ENCODE measurements at regions not wholly inside any gene's neighbourhood (a gene's known extent, or its start where the extent isn't known, plus 50 kb on each side); places are given as distances from the start of the nearest gene placed in this dataset.

DNA sequence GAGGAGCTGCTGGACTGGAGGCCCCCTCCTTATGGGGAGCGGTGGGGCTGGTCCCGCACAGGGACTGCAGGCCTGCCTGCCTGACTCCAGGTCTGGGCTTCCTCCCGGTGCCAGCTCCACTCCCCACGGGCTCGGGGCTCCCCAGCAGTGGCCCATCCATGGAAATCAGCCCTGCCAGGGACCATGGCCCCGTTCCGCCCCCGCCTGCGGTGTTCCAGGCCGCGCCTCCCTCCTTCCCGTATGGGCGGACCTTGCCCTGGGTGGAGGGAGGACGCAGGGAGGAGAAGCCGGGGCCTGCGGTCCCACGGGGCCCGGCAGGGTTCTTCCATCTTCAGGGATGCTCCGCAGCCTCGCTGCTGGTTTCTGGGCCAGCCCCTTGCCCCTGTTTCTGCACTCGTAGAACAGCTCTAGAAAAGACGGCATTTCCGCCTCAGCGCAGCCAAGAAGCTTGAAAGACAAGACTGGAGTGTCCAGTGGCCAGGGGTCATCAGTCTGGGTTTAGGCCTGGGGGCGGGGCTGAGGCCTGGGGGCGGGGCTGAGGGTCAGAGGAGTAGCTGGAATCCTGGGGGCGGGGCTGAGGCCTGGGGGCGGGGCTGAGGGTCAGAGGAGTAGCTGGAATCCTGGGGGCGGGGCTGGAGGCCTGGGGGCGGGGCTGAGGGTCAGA is 1330.6 kb downstream of the BRD1 start:
- no peaks in the 10 kb centered on the region for H3K9me2 ChIP-seq (ENCODE audit: insufficient read depth)
- no peak overlapping the region for H3K9ac ChIP-seq (ENCODE audit: low read length)
- CTCF ChIA-PET: no interaction called here
- no peak overlapping the region for H3K4me2 ChIP-seq (ENCODE audit: low read length)
- RAD21 ChIA-PET (ENCODE audit: low non-redundant PET in 1 of 2, low total read pairs in 2 of 2, uncharacterized antibody in 2 of 2, unreplicated experiment in 2 of 2): no interaction called here
- H3K27ac ChIP-seq (ENCODE audit: low read depth, low read length): no peak overlapping the region
- no peaks in the 10 kb centered on the region for H3K9me3 ChIP-seq (ENCODE audit: control insufficient read depth in 1 of 2, insufficient read depth in 1 of 2, low read depth in 1 of 2, low read length in 2 of 2)
- H3K79me2 ChIP-seq (ENCODE audit: insufficient read depth, low read length): no peaks in the 10 kb centered on the region
- TF ChIP-seq EZH2 (IDR thresholded peaks at IDR 0.05) (no peak), CEBPB (IDR thresholded peaks at IDR 0.05; ENCODE audit: low read depth) (no peak), POLR2AphosphoS5 (IDR thresholded peaks at IDR 0.05; ENCODE audit: low read depth, low read length) (no peak)
- DNase-seq (ENCODE audit: low read depth, low spot score) (no peak), ATAC-seq (no peak)
- H3K27me3 ChIP-seq (ENCODE audit: insufficient read depth, low read length): no peaks in the 10 kb centered on the region
- intact Hi-C loops (cut with micrococcal nuclease): no loop called here
- H3K4me1 ChIP-seq (ENCODE audit: control insufficient read depth in 1 of 2, insufficient read depth in 2 of 2, low read length in 2 of 2): no peaks in the 10 kb centered on the region
- H2AFZ ChIP-seq (ENCODE audit: low read depth, low read length, poor library complexity, severe bottlenecking): no peak overlapping the region
- H3K4me3 ChIP-seq (replicated peaks in 1 of 2; ENCODE audit: low read depth in 1 of 2, low read length in 2 of 2): no peak overlapping the region
- no peaks in the 10 kb centered on the region for H4K20me1 ChIP-seq (ENCODE audit: insufficient read depth)
- H3K36me3 ChIP-seq (ENCODE audit: control insufficient read depth in 1 of 2, insufficient read depth in 2 of 2, low read length in 2 of 2): no peaks in the 10 kb centered on the region
- POLR2A ChIA-PET: no interaction called here
- BruUV-seq (replicated peaks): no TSS peak

DNA sequence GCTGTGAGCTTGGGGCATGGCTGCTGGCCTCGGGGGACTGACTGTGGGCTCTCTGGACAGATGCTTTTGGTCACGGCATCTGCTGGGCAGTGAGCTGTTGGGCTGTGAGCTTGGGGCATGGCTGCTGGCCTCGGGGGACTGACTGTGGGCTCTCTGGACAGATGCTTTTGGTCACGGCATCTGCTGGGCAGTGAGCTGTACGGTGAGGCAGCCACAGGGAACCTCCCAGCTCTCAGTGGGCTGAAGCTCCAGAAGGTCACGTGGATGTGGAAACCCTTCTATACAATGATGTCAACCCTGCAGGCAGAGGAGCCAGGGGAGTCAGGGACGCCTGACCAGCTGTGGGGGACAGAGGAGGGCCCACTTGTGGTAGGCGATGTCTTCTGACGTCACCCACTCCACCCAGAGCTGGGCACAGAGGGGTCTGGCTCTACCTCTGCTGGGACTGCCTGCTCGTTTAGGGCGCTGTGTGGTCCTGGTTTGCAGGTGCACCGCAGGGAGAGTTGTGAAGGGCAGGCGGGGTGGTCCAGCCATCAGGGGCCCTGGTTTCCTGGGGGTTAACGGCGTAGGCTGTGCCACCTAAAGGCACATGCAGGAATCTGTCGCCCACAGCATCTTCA is 1331.3 kb downstream of the BRD1 start:
- intact Hi-C loops (cut with micrococcal nuclease): no loop called here
- H3K4me2 ChIP-seq (ENCODE audit: low read length): no peak overlapping the region
- CTCF ChIA-PET: no interaction called here
- no peak overlapping the region for H3K4me3 ChIP-seq (replicated peaks in 1 of 2; ENCODE audit: low read depth in 1 of 2, low read length in 2 of 2)
- H3K9me2 ChIP-seq (ENCODE audit: insufficient read depth): no peaks in the 10 kb centered on the region
- no peak for ATAC-seq
- no peaks in the 10 kb centered on the region for H3K4me1 ChIP-seq (ENCODE audit: control insufficient read depth in 1 of 2, insufficient read depth in 2 of 2, low read length in 2 of 2)
- no TSS peak for BruUV-seq (replicated peaks)
- H4K20me1 ChIP-seq (ENCODE audit: insufficient read depth): no peaks in the 10 kb centered on the region
- no peaks in the 10 kb centered on the region for H3K36me3 ChIP-seq (ENCODE audit: control insufficient read depth in 1 of 2, insufficient read depth in 2 of 2, low read length in 2 of 2)
- H3K79me2 ChIP-seq (ENCODE audit: insufficient read depth, low read length): no peaks in the 10 kb centered on the region
- no peak for DNase-seq (ENCODE audit: low read depth, low spot score)
- no peak overlapping the region for H3K27ac ChIP-seq (ENCODE audit: low read depth, low read length)
- RAD21 ChIA-PET (ENCODE audit: low non-redundant PET in 1 of 2, low total read pairs in 2 of 2, uncharacterized antibody in 2 of 2, unreplicated experiment in 2 of 2): no interaction called here
- H3K9ac ChIP-seq (ENCODE audit: low read length): no peak overlapping the region
- no peaks in the 10 kb centered on the region for H3K27me3 ChIP-seq (ENCODE audit: insufficient read depth, low read length)
- POLR2A ChIA-PET: no interaction called here
- H2AFZ ChIP-seq (ENCODE audit: low read depth, low read length, poor library complexity, severe bottlenecking): no peak overlapping the region
- no peaks in the 10 kb centered on the region for H3K9me3 ChIP-seq (ENCODE audit: control insufficient read depth in 1 of 2, insufficient read depth in 1 of 2, low read depth in 1 of 2, low read length in 2 of 2)
- no peak for TF ChIP-seq ELF1 (IDR thresholded peaks at IDR 0.05; ENCODE audit: borderline replicate concordance, low read depth)
- TF ChIP-seq MAX (IDR thresholded peaks at IDR 0.05): no peak
- TF ChIP-seq POLR2A (IDR thresholded peaks at IDR 0.05; ENCODE audit: borderline replicate concordance, extremely low read depth, insufficient read depth, insufficient read length): no peak
- no peak for TF ChIP-seq ZFX (IDR thresholded peaks at IDR 0.05)
- no peak for TF ChIP-seq RAD21 (IDR thresholded peaks at IDR 0.05; ENCODE audit: low read depth)
- TF ChIP-seq ZBTB33 (IDR thresholded peaks at IDR 0.05; ENCODE audit: extremely low read depth, insufficient replicate concordance, low read length): no peak
- no peak for TF ChIP-seq CEBPB (IDR thresholded peaks at IDR 0.05; ENCODE audit: low read depth)
- TF ChIP-seq ZNF274 (IDR thresholded peaks at IDR 0.05; ENCODE audit: low read depth, low read length): no peak
- TF ChIP-seq, protein P1, sequence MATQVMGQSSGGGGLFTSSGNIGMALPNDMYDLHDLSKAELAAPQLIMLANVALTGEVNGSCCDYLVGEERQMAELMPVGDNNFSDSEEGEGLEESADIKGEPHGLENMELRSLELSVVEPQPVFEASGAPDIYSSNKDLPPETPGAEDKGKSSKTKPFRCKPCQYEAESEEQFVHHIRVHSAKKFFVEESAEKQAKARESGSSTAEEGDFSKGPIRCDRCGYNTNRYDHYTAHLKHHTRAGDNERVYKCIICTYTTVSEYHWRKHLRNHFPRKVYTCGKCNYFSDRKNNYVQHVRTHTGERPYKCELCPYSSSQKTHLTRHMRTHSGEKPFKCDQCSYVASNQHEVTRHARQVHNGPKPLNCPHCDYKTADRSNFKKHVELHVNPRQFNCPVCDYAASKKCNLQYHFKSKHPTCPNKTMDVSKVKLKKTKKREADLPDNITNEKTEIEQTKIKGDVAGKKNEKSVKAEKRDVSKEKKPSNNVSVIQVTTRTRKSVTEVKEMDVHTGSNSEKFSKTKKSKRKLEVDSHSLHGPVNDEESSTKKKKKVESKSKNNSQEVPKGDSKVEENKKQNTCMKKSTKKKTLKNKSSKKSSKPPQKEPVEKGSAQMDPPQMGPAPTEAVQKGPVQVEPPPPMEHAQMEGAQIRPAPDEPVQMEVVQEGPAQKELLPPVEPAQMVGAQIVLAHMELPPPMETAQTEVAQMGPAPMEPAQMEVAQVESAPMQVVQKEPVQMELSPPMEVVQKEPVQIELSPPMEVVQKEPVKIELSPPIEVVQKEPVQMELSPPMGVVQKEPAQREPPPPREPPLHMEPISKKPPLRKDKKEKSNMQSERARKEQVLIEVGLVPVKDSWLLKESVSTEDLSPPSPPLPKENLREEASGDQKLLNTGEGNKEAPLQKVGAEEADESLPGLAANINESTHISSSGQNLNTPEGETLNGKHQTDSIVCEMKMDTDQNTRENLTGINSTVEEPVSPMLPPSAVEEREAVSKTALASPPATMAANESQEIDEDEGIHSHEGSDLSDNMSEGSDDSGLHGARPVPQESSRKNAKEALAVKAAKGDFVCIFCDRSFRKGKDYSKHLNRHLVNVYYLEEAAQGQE (IDR thresholded peaks at IDR 0.05; ENCODE audit: low read depth): no peak
- TF ChIP-seq JUND (IDR thresholded peaks at IDR 0.05): no peak
- TF ChIP-seq EZH2 (IDR thresholded peaks at IDR 0.05): no peak
- no peak for TF ChIP-seq EZH2phosphoT487 (IDR thresholded peaks at IDR 0.05; ENCODE audit: borderline replicate concordance)
- TF ChIP-seq, protein P2, sequence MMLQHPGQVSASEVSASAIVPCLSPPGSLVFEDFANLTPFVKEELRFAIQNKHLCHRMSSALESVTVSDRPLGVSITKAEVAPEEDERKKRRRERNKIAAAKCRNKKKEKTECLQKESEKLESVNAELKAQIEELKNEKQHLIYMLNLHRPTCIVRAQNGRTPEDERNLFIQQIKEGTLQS (IDR thresholded peaks at IDR 0.05): no peak
- TF ChIP-seq SIN3A (IDR thresholded peaks at IDR 0.05; ENCODE audit: low read depth): no peak
